ENCODE measurements at regions not wholly inside any gene's neighbourhood (a gene's known extent, or its start where the extent isn't known, plus 50 kb on each side); places are given as distances from the start of the nearest gene placed in this dataset.

- no peak overlapping the region for H3K9ac ChIP-seq (ENCODE audit: low read depth, low read length, poor library complexity, severe bottlenecking)
- TF ChIP-seq EZH2phosphoT487 (IDR thresholded peaks at IDR 0.05; ENCODE audit: borderline replicate concordance) (no peak), CTCF (conservative IDR thresholded peaks at IDR 0.05; ENCODE audit: low read length) (no peak)
- no peak overlapping the region for H3K4me3 ChIP-seq (ENCODE audit: low read length, poor library complexity, severe bottlenecking)
- H3K9me3 ChIP-seq (ENCODE audit: insufficient read depth, low read depth, low read length): no peaks in the 10 kb centered on the region
- no peaks in the 10 kb centered on the region for H4K20me1 ChIP-seq (ENCODE audit: insufficient read depth, low read length, poor library complexity, severe bottlenecking)
- no peaks in the 10 kb centered on the region for H3F3A ChIP-seq (ENCODE audit: low read depth)
- H3K9me2 ChIP-seq (replicated peaks; ENCODE audit: low read depth, low read length): no peaks in the 10 kb centered on the region
- no peak overlapping the region for H2AFZ ChIP-seq (ENCODE audit: low read length)
- H3K4me2 ChIP-seq (ENCODE audit: low read depth, low read length, poor library complexity, severe bottlenecking): no peak overlapping the region
- no peaks in the 10 kb centered on the region for H3K79me2 ChIP-seq (ENCODE audit: insufficient read depth, low read length)
- no peaks in the 10 kb centered on the region for H3K36me3 ChIP-seq (ENCODE audit: insufficient read depth, low read length)
- H3K27me3 ChIP-seq (ENCODE audit: insufficient read depth, low read length, poor library complexity, severe bottlenecking): no peaks in the 10 kb centered on the region
- no peaks in the 10 kb centered on the region for H3K4me1 ChIP-seq (ENCODE audit: insufficient read depth, low read length, poor library complexity, severe bottlenecking)
These were observed 308.3 kb downstream of the RAB38 start for GRCh38 chr11:87866951-87867350.

- no peaks in the 10 kb centered on the region for H3K79me2 ChIP-seq (ENCODE audit: insufficient read depth, low read length)
- no peak overlapping the region for H3K9ac ChIP-seq (ENCODE audit: low read depth, low read length, poor library complexity, severe bottlenecking)
- no peaks in the 10 kb centered on the region for H3K36me3 ChIP-seq (ENCODE audit: insufficient read depth, low read length)
- no peak overlapping the region for H2AFZ ChIP-seq (ENCODE audit: low read length)
- TF ChIP-seq CTCF (conservative IDR thresholded peaks at IDR 0.05; ENCODE audit: low read length) (no peak), EZH2phosphoT487 (IDR thresholded peaks at IDR 0.05; ENCODE audit: borderline replicate concordance) (no peak)
- no peaks in the 10 kb centered on the region for H3K27me3 ChIP-seq (ENCODE audit: insufficient read depth, low read length, poor library complexity, severe bottlenecking)
- H3F3A ChIP-seq (ENCODE audit: low read depth): no peaks in the 10 kb centered on the region
- no peaks in the 10 kb centered on the region for H3K9me3 ChIP-seq (ENCODE audit: insufficient read depth, low read depth, low read length)
- no peaks in the 10 kb centered on the region for H4K20me1 ChIP-seq (ENCODE audit: insufficient read depth, low read length, poor library complexity, severe bottlenecking)
- no peaks in the 10 kb centered on the region for H3K4me1 ChIP-seq (ENCODE audit: insufficient read depth, low read length, poor library complexity, severe bottlenecking)
- H3K4me3 ChIP-seq (ENCODE audit: low read length, poor library complexity, severe bottlenecking): no peak overlapping the region
- H3K4me2 ChIP-seq (ENCODE audit: low read depth, low read length, poor library complexity, severe bottlenecking): no peak overlapping the region
- no peaks in the 10 kb centered on the region for H3K9me2 ChIP-seq (replicated peaks; ENCODE audit: low read depth, low read length)
These were observed 314.2 kb downstream of the RAB38 start for GRCh38 chr11:87861030-87861429.

GRCh38 chr11:87859636-87860035 is 315.6 kb downstream of the RAB38 start:
- Histone ChIP-seq H3K9me3 (ENCODE audit: insufficient read depth, low read depth, low read length) (no peaks in the 10 kb centered on the region), H3K4me1 (ENCODE audit: insufficient read depth, low read length, poor library complexity, severe bottlenecking) (no peaks in the 10 kb centered on the region), H4K20me1 (ENCODE audit: insufficient read depth, low read length, poor library complexity, severe bottlenecking) (no peaks in the 10 kb centered on the region), H3K27me3 (ENCODE audit: insufficient read depth, low read length, poor library complexity, severe bottlenecking) (no peaks in the 10 kb centered on the region), H3K9ac (ENCODE audit: low read depth, low read length, poor library complexity, severe bottlenecking) (no peak overlapping the region), H3K79me2 (ENCODE audit: insufficient read depth, low read length) (no peaks in the 10 kb centered on the region), H3K36me3 (ENCODE audit: insufficient read depth, low read length) (no peaks in the 10 kb centered on the region), H3K9me2 (replicated peaks; ENCODE audit: low read depth, low read length) (no peaks in the 10 kb centered on the region), H3K4me2 (ENCODE audit: low read depth, low read length, poor library complexity, severe bottlenecking) (no peak overlapping the region), H3F3A (ENCODE audit: low read depth) (no peaks in the 10 kb centered on the region), H2AFZ (ENCODE audit: low read length) (no peak overlapping the region), H3K4me3 (ENCODE audit: low read length, poor library complexity, severe bottlenecking) (no peak overlapping the region)
- TF ChIP-seq EZH2phosphoT487 (IDR thresholded peaks at IDR 0.05; ENCODE audit: borderline replicate concordance): no peak
- TF ChIP-seq CTCF (conservative IDR thresholded peaks at IDR 0.05; ENCODE audit: low read length): no peak
